Left ventricle myocardium inferior (tissue), 1 donor: ENCODE measurements at regions not wholly inside any gene's neighbourhood (a gene's known extent, or its start where the extent isn't known, plus 50 kb on each side); places are given as distances from the start of the nearest gene placed in this dataset.

Experiments used
- DNase-seq: peaks from one replicate; pipeline ENCODE4 v3.0.0-alpha.2; 2020
- H3K27ac ChIP-seq: fragments of 200-600 bp; replicated peaks from 2 replicates; pipeline ENCODE4 v1.8.0; 2021
- H3K27me3 ChIP-seq: fragments of 200-600 bp; 2 replicates; pipeline ENCODE4 v1.8.0; 2021; ENCODE audit warnings: low read depth
- H3K36me3 ChIP-seq: fragments of 200-600 bp; 2 replicates; pipeline ENCODE4 v1.8.0; 2021
- H3K4me1 ChIP-seq: fragments of 200-600 bp; 2 replicates; pipeline ENCODE4 v1.8.0; 2021
- H3K4me3 ChIP-seq: fragments of 200-600 bp; 2 replicates; pipeline ENCODE4 v1.8.0; 2021; ENCODE audit warnings: mild to moderate bottlenecking, moderate library complexity
- H3K9me3 ChIP-seq: fragments of 200-600 bp; replicated peaks from 2 replicates; pipeline ENCODE4 v1.8.0; 2021
- intact Hi-C: fragments of 100-400 bp; cut with micrococcal nuclease; formaldehyde crosslinking; loops from one replicate; pipeline ENCODE4 v1.11.0; 2022
- TF ChIP-seq, protein P1 (sequence below): fragments of 200-600 bp; IDR thresholded peaks from 2 replicates; pipeline ENCODE4 v1.8.0; 2021; ENCODE audit warnings: antibody characterized with exemption, mild to moderate bottlenecking, borderline replicate concordance
- donor health status: DM: no; HTN: yes; CAD: no; lungs with severe emphysema.

GRCh38 chr11:98036810-98037209 lies 983.9 kb upstream of the CNTN5 start:
- H3K36me3 ChIP-seq = no peaks in the 10 kb centered on the region
- peaks cover 7% of the 10 kb centered on the region for H3K9me3 ChIP-seq
- H3K4me3 ChIP-seq = no peak overlapping the region
- H3K4me1 ChIP-seq = no peaks in the 10 kb centered on the region
- H3K27ac ChIP-seq = no peak overlapping the region
- H3K27me3 ChIP-seq = no peaks in the 10 kb centered on the region
- TF ChIP-seq, protein P1, sequence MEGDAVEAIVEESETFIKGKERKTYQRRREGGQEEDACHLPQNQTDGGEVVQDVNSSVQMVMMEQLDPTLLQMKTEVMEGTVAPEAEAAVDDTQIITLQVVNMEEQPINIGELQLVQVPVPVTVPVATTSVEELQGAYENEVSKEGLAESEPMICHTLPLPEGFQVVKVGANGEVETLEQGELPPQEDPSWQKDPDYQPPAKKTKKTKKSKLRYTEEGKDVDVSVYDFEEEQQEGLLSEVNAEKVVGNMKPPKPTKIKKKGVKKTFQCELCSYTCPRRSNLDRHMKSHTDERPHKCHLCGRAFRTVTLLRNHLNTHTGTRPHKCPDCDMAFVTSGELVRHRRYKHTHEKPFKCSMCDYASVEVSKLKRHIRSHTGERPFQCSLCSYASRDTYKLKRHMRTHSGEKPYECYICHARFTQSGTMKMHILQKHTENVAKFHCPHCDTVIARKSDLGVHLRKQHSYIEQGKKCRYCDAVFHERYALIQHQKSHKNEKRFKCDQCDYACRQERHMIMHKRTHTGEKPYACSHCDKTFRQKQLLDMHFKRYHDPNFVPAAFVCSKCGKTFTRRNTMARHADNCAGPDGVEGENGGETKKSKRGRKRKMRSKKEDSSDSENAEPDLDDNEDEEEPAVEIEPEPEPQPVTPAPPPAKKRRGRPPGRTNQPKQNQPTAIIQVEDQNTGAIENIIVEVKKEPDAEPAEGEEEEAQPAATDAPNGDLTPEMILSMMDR = no peak
- DNase-seq = no peak
- intact Hi-C loops = no loop called here

GRCh38 chr11:98040061-98040808 lies 980.5 kb upstream of the CNTN5 start:
- intact Hi-C loops = no loop called here
- TF ChIP-seq, protein P1 = no peak
- H3K36me3 ChIP-seq = no peaks in the 10 kb centered on the region
- no peaks in the 10 kb centered on the region for H3K27me3 ChIP-seq
- H3K27ac ChIP-seq = no peak overlapping the region
- no peak overlapping the region for H3K4me3 ChIP-seq
- H3K4me1 ChIP-seq = no peaks in the 10 kb centered on the region
- DNase-seq = no peak
- no peaks in the 10 kb centered on the region for H3K9me3 ChIP-seq

GRCh38 chr11:98047647-98048046 lies 973.1 kb upstream of the CNTN5 start:
- H3K36me3 ChIP-seq = no peaks in the 10 kb centered on the region
- H3K9me3 ChIP-seq = no peaks in the 10 kb centered on the region
- no peak for DNase-seq
- H3K27ac ChIP-seq = no peak overlapping the region
- no peaks in the 10 kb centered on the region for H3K27me3 ChIP-seq
- TF ChIP-seq, protein P1 = no peak
- intact Hi-C loops = no loop called here
- no peak overlapping the region for H3K4me3 ChIP-seq
- H3K4me1 ChIP-seq = no peaks in the 10 kb centered on the region

DNA sequence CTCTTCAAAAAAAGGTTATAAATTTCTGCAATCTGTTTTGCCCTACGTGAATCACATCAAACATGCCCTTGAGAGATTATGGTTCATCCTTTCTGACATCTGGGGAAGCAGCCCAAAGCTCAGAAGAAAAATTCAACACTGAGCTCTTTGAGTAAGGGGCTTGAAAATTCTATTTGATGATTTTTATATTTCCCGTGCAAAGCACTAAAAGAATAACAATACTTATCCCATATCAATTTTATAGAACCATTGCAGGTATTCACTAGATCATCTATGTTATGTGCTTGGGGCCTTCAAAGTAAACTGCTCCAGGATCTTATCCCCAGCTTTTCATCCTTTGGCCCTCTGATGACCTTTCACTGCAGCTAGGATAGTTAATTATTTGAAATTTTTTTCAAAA lies 966.9 kb upstream of the CNTN5 start:
- Histone ChIP-seq H3K4me1 (no peaks in the 10 kb centered on the region), H3K27me3 (no peaks in the 10 kb centered on the region), H3K9me3 (no peaks in the 10 kb centered on the region), H3K4me3 (no peak overlapping the region), H3K27ac (no peak overlapping the region), H3K36me3 (no peaks in the 10 kb centered on the region)
- no peak for DNase-seq
- intact Hi-C loops = no loop called here
- TF ChIP-seq, protein P1 = no peak

DNA sequence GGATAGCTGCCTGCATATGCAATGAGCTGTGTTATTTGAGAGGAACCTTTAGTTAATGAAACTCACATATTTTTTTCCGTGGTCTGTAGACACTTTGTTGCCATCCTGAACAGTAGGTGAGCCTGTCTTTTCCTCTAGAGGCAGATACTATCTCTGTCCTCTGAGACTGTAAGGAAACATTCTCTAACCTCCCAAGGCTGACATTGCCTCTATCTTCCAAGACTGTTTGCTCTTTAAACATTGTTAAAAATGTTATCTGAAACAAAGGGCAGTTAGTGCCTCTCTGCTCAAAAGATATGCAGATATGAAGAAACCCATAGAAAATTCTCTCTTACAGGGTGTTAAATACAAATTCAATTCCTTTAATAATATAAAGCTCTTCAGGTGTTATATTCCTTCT lies 963.8 kb upstream of the CNTN5 start:
- Histone ChIP-seq H3K27me3 (no peaks in the 10 kb centered on the region), H3K9me3 (no peaks in the 10 kb centered on the region), H3K4me1 (no peaks in the 10 kb centered on the region), H3K4me3 (no peak overlapping the region), H3K36me3 (no peaks in the 10 kb centered on the region), H3K27ac (no peak overlapping the region)
- no peak for DNase-seq
- TF ChIP-seq, protein P1 = no peak
- intact Hi-C loops = no loop called here
